ENCODE measurements at regions not wholly inside any gene's neighbourhood (a gene's known extent, or its start where the extent isn't known, plus 50 kb on each side); places are given as distances from the start of the nearest gene placed in this dataset.
"Not testable (repeated sequence)": the region's sequence is repeated elsewhere in the genome, so short reads cannot be mapped to it uniquely, and the experiment has no call there.

DNA sequence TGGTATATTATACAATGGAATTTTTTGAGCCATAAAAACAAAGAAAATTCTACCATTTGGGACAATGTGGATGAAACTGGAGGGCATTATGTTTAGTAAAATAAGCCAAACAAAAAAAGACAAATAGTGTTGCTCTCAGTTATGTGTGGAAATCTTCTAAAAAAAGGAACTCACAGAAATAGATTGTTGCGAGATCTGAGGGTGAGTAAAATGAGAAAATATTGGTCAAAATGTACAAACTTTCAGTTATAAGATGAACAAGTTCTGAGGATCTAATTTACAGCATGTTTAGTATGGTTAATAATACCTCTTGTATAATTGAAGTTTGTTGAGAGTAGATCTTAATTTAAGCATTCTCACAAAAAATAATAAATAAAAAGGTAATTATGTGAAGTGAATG lies 291.2 kb downstream of the KIF20B start:
- TF ChIP-seq, protein P1, sequence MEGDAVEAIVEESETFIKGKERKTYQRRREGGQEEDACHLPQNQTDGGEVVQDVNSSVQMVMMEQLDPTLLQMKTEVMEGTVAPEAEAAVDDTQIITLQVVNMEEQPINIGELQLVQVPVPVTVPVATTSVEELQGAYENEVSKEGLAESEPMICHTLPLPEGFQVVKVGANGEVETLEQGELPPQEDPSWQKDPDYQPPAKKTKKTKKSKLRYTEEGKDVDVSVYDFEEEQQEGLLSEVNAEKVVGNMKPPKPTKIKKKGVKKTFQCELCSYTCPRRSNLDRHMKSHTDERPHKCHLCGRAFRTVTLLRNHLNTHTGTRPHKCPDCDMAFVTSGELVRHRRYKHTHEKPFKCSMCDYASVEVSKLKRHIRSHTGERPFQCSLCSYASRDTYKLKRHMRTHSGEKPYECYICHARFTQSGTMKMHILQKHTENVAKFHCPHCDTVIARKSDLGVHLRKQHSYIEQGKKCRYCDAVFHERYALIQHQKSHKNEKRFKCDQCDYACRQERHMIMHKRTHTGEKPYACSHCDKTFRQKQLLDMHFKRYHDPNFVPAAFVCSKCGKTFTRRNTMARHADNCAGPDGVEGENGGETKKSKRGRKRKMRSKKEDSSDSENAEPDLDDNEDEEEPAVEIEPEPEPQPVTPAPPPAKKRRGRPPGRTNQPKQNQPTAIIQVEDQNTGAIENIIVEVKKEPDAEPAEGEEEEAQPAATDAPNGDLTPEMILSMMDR (IDR thresholded peaks at IDR 0.05; ENCODE audit: insufficient read depth, low read depth, low read length): no peak
- POLR2A ChIA-PET: no interaction called here
- DNase-seq (ENCODE audit: low read depth): no peak
- Histone ChIP-seq H3K4me3 (ENCODE audit: low read depth, low read length) (no peak overlapping the region), H3K27me3 (ENCODE audit: control insufficient read depth, insufficient read depth, low read length) (no peaks in the 10 kb centered on the region), H3K36me3 (ENCODE audit: control insufficient read depth, insufficient read depth, low read length) (no peaks in the 10 kb centered on the region)
- CTCF ChIA-PET: no interaction called here

DNA sequence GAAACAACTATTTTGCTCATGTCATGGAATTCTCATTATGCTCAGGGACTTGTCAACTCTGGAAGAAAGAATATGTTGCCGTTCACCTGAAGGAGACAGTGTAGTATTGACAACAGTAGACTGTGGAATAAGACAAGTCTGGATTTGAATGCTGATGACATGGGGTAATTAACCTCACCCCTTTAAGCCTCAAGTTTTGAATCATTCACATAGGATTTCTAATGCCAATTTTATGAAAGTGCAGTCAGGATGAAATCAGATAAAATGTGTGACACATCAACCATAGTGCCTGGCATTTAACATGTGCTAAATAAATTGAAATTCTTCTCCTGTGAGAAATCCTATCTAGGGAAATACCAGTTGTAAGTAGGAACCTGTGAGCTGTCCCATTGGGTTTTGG lies 305.8 kb downstream of the KIF20B start:
- Histone ChIP-seq H3K36me3 (ENCODE audit: control insufficient read depth, insufficient read depth, low read length) (no peaks in the 10 kb centered on the region), H3K4me3 (ENCODE audit: low read depth, low read length) (no peak overlapping the region), H3K27me3 (ENCODE audit: control insufficient read depth, insufficient read depth, low read length) (no peaks in the 10 kb centered on the region)
- CTCF ChIA-PET: no interaction called here
- DNase-seq (ENCODE audit: low read depth): peak; percentile 31
- TF ChIP-seq, protein P1 (IDR thresholded peaks at IDR 0.05; ENCODE audit: insufficient read depth, low read depth, low read length): no peak
- POLR2A ChIA-PET: no interaction called here

DNA sequence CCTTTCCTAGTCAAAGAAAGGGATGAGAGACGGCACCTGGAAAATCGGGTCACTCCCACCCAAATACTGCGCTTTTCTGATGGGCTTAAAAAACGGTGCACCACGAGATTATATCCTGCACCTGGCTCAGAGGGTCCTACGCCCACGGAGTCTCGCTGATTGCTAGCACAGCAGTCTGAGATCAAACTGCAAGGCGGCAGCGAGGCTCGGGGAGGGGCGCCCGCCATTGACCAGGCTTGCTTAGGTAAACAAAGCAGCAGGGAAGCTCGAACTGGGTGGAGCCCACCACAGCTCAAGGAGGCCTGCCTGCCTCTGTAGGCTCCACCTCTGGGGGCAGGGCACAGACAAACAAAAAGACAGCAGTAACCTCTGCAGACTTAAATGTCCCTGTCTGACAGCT lies 309.9 kb downstream of the KIF20B start:
- DNase-seq (ENCODE audit: low read depth); H3K4me3 ChIP-seq (ENCODE audit: low read depth, low read length); CTCF ChIA-PET; POLR2A ChIA-PET; H3K27me3 ChIP-seq (ENCODE audit: control insufficient read depth, insufficient read depth, low read length); H3K36me3 ChIP-seq (ENCODE audit: control insufficient read depth, insufficient read depth, low read length): not testable (repeated sequence)

DNA sequence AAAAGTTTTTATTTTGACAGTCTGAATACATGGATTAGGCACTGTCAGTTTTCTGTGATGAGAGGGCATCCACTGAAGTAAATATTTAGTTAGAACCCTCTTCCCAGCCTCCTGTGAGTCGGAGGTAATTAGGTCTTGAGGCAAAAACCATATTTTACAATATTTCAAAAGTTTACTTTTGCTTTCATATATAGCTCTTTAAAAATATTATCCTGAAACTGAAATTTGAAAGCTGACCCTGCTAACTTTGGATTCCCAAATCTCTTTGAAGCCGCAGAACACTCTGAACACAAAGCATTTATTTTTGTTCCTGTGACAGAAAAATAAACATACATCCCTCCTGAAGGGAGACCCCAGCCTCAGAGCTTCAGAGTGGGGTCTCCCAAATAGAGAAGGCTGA lies 317.4 kb downstream of the KIF20B start:
- TF ChIP-seq, protein P1 (IDR thresholded peaks at IDR 0.05; ENCODE audit: insufficient read depth, low read depth, low read length): no peak
- Histone ChIP-seq H3K36me3 (ENCODE audit: control insufficient read depth, insufficient read depth, low read length) (no peaks in the 10 kb centered on the region), H3K27me3 (ENCODE audit: control insufficient read depth, insufficient read depth, low read length) (no peaks in the 10 kb centered on the region), H3K4me3 (ENCODE audit: low read depth, low read length) (no peak overlapping the region)
- ChIA-PET POLR2A (no interaction called here), CTCF (interaction anchor here (0.8 kb wide), 1 partner anchor 9 kb away, joined by 3 read pairs; no protein-coding TSS in a partner anchor)
- no peak for DNase-seq (ENCODE audit: low read depth)

DNA sequence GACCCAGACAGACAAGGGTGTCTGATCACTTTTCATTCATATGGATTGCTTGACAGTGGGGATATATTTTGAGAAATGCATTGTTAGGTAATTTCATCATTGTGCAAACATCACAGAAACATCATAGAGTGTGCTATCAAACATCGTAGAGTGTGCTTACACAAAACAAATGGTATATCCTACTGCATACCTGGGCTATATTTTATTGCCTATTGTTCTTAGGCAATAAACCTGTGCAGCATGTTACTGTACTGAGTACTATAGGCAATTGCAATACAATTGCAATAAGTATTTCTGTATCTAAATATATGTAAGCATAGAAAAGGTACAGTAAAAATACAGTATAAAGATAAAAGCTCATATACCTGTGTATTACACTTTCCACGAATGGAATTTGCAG lies 319.1 kb downstream of the KIF20B start:
- H3K27me3 ChIP-seq (ENCODE audit: control insufficient read depth, insufficient read depth, low read length): no peaks in the 10 kb centered on the region
- DNase-seq (ENCODE audit: low read depth): no peak
- ChIA-PET POLR2A (no interaction called here), CTCF (interaction anchor here (1.3 kb wide), 1 partner anchor 10 kb away, joined by 3 read pairs; no protein-coding TSS in a partner anchor)
- no peak overlapping the region for H3K4me3 ChIP-seq (ENCODE audit: low read depth, low read length)
- no peaks in the 10 kb centered on the region for H3K36me3 ChIP-seq (ENCODE audit: control insufficient read depth, insufficient read depth, low read length)
- TF ChIP-seq, protein P1 (IDR thresholded peaks at IDR 0.05; ENCODE audit: insufficient read depth, low read depth, low read length): no peak

DNA sequence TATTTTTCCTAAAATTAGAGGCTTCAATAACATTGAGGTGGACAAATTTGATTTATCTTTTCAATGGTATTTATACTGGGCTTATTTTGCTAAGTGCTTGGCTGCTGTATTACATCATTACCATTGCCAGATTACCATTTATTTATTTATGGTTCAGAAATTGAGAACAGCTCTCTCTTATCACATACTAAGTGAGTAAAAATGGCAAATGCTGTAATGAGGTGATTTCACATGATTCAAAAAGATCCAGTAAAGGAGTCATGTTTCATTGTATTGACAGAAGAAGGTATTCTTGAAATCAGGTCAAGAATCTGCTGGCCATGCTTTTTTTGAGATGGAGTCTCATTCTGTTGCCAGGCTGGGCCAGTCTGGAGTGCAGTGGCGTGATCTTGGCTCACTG lies 322.6 kb downstream of the KIF20B start:
- TF ChIP-seq, protein P1 (IDR thresholded peaks at IDR 0.05; ENCODE audit: insufficient read depth, low read depth, low read length): no peak
- no peaks in the 10 kb centered on the region for H3K36me3 ChIP-seq (ENCODE audit: control insufficient read depth, insufficient read depth, low read length)
- POLR2A ChIA-PET: no interaction called here
- no peaks in the 10 kb centered on the region for H3K27me3 ChIP-seq (ENCODE audit: control insufficient read depth, insufficient read depth, low read length)
- CTCF ChIA-PET: no interaction called here
- DNase-seq (ENCODE audit: low read depth): no peak
- H3K4me3 ChIP-seq (ENCODE audit: low read depth, low read length): no peak overlapping the region

Measured in BJ (cell line).